A204.1 (cell line): ENCODE measurements at regions not wholly inside any gene's neighbourhood (a gene's known extent, or its start where the extent isn't known, plus 50 kb on each side); places are given as distances from the start of the nearest gene placed in this dataset.

Experiments used
- FAIRE-seq: peaks from 2 replicates; lab custom pipeline; 2012; peaks lifted over from hg19 to GRCh38; lab: Jason Lieb, UNC

DNA sequence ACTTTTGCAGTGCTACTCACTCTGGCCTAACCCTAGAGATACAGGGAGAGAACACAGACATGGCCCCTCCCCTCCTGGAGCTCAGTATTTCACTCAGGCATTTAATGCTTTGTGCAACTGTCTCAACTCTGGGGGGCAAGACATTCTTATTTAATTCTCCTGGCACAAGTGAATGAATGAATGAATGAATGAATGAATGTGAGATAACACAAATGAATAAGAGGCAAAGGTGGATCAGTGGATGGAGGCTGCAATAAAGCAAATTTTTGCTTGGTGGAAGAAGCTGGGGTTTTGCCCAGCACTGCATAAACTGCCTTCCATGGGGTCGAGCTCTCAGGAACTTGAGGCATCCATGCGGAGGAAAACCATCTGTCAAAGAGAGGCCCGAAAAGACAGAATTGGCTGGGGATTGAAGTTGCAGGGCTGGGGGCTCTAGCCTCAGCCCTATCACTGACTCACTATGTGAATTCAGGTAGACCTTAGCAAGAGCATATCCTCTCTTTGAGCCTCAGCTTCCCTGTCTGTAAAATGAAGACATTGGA, 441.4 kb upstream of the ZMIZ1 start:
- no peak for FAIRE-seq

DNA sequence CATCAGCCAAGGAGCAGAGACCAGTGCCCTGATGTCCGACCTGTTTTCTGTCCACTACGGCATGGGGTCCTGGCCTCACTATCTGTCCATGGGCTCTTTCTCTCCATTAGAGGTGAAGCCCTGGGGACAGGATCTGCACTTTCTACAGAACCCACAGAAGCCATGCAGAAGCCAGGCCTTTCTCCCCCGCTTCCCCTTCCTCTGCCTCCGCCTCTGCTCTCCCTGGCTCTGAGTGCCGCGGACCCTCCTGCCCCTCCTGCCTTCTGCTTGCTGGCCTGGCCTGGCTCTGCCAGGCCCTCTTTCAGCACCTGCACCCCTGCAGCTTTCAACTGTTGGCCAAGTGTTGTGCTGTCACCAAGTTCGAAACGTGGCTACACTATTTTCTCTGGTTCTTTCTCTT, 439.8 kb upstream of the ZMIZ1 start:
- no peak for FAIRE-seq

DNA sequence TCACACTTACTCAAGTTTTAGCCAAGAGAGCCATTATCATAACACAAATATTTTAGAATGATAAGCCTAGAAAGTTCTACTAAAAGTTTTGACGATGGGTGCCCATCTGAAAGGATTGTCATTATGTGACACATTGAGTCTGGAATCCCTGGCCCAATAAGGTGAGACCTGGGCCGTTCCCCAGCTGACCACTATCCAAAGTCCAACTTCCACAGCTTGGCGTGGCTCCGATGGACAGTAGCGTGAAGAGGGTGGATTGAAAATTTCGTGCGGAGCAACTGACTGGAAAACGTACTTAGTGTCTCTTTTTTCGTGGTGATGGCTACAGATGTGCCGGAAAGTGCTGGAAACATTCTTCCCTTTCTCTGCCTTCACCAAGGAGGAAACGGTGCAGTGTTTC, 439.0 kb upstream of the ZMIZ1 start:
- FAIRE-seq, result no peak

DNA sequence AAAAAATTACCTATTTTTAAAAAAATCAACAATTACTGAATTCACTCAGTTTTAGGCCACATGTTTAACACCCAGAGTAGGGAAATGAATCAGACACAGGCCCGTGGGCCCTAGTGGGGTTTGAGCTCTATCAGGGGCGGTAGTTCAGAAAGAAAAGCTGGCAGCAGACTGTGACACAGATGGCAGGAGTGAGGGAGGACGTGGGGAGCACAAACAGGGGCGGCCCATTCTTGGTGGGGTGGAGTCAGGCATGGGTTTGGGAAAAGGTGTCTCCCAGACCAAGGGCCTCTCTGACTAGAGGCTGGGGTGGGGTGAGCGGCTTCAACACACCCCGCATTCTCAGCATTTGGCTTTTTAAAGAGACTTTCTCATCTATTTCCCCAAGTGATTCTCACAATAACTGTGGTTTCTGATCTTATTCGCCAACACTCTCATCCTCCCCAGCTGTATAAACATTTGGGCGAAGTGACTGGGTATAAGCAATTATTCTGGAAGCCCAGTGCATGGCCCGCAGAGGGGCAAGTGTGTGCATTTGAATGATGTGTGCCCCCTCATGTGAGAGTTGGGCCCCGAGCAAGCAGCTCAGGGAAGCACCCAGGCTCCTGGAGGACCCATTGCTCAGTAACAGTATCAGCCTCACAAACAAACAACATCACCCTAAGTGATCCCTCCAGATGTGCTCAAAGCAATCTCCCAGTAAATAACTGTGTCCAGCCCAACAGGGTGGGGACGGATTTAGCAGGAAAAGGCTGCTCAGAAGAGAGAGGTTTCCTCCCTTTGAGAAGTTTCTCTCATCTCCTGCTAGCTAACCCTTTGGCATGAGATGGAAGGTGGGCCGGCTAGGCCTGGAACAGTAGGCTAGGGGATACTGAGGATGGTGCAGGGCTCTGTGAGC, 437.6 kb upstream of the ZMIZ1 start:
- FAIRE-seq, result no peak

DNA sequence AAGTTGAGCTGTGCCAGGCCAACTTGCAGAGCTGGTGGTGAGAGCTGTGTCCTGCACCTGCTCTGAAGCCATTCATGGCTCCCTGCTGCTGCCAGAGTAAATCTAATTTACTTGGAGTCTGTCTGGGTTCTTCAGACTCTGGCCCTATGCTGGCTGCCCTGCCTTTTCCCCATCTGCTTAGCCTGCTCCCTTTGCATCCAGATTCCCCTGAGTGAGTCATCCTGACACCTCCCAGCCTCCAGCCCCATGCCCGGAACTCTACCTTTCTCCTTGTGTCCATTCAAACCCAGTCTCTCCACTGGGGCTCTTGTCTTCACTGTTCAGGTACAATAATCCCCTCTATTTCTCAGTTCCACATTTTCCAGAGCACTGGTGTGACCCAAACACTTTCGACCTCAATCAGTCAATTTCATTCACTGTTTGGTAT, 434.4 kb upstream of the ZMIZ1 start:
- FAIRE-seq, result no peak

DNA sequence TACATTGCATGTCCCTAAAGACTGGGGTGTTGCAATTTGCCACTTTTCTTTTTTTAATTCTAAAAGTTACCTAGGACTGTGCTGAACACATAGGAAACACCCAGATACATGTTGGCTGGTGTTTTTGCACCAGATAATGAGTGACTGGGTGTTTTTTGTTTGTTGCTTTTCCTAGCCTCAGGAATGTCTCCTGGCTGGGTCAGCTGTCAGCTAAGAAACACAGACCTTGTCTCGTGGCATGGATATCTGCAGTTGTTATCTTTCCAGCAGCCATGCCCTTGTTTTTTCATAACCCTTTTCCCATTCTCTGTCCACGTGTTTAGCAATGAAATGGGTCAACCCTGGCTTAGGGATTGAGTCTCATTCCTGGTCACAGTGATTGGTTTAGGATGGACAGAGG, 433.9 kb upstream of the ZMIZ1 start:
- FAIRE-seq, result no peak

DNA sequence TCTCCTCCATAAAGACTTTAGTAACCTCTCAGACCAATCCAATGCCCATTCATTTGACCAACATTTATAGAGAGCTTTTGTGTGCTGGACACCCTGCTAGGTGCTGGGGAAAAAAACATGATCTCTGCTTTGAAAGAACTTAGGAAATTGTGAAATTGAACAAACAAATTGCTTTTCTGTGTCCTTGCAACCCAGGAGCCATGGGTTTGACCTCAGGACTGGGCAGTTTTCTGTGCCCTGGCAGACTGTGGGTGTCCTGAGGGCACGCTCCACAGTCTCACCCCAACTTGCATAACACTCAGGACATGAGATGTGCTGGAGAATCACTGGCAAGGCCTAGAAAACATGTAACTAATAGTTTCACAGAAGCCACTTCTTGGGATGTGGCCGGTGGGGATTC, 429.1 kb upstream of the ZMIZ1 start:
- FAIRE-seq, result no peak

DNA sequence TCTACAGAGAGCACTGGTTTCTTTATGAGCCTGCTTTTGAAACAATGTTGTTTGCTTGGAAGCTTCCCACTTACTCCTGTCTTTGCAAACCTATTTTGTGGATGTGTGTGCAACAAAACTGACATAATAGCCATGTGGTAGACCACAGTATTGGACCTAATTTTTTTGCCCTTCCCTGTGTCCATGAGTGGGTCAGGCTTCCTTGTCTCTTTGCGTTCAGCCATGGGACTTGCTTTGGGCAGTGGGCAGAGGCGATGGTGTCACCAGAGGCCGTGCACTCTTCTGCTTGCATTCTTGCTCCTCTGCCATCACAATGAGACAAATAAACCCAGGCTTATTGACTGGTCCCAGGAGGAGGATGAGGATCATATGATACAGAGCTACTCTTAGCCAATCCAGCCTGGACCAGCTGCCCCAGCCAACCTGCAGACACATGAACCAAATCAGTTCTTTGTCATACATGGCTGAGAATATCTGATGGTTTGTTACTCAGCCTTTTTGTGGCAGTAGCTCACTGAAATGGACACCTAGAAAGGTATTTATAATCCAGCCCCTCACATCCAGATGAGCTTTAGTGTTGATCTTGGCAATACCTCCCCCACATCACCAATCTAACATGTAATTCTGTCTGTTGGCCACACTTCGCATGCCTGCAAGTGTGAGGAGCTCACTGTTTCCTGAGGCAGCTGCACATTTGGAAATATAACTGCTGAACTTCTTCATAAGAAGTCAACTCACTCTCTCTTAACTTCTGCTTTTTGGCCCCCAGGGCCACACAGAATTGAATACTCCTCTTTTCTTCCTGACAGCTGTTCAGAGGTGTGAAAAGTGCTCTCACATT, 427.8 kb upstream of the ZMIZ1 start:
- FAIRE-seq, result no peak

DNA sequence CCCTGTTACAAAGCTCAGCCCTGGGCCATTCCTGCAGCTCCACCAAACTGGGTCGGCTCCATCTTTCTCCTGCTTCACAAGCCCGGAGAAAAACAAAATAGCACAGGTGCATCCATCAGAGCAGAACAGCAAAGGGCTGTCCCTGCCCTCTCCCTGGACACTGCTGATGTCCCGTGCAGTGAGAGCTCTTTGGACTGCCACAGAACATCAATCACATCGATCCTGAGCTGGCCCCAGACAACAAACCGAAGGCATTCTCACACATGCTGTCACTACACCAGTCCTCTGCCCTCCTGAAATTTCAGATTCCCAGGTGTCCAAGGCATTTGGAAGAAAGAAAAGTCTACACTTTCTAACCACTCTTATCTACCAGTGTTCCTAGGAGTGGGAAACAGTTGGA, 427.1 kb upstream of the ZMIZ1 start:
- FAIRE-seq, result no peak

DNA sequence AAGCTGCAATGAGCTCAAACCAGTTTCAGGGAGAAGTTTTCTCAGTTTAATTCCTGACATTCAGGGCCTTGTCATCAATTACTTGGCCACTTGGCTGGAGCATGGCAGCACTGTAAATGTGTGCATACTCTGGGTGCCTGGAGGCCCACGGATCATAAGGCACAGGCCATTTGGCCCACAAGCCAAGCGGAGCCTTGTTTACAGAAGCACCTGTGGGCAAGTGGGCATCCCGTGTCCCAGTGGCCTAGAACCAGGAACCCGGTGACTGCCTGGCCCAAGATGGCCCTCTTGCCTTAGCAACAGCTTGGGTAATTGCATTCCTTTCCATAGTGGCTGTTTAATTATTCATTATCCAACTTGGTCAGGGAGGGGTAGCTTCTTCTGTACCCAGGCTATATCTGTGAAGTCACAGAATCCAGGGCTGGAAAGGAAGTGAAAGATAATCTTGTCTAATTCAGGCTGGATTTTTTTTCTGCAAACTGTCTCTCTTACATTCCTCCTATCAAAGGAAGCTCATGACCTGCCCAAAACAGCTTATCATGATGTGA, 426.4 kb upstream of the ZMIZ1 start:
- FAIRE-seq, result no peak

DNA sequence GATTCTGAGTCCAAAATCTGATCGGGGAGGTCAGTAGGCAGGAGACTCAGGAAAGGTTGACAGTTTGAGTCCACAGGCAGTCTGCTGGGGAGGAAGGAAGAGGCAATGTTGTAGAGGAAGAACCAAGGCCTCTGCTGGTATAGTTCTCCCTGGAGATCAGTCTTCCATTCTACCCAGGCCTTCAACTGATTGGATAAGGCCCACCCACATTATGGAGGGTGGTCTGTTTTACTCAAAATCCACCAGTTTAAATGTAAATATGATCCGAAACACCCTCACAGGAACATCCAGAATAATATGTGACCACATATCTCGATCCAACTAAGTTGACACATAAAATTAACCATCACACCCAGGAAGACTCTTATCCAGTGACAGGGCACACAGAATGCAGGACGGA, 425.3 kb upstream of the ZMIZ1 start:
- FAIRE-seq, result no peak

DNA sequence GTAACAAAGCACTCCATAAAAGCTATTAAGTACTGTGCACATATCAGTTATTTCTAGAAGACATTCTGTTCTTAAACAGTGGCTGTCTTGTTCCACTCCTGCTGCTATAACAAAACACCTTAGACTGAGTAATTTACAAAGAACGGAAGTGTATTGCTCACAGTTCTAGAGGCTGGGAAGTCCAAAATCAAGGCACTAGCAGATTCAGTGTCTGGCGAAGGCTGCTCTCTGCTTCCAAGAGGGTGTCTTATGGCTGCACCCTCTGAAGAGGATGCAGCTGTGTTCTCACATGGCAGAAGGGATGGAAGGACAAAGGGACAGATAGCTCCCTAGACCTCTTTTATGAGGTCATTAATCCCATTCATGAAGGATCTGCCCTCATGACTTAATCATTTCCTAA, 424.2 kb upstream of the ZMIZ1 start:
- no peak for FAIRE-seq

DNA sequence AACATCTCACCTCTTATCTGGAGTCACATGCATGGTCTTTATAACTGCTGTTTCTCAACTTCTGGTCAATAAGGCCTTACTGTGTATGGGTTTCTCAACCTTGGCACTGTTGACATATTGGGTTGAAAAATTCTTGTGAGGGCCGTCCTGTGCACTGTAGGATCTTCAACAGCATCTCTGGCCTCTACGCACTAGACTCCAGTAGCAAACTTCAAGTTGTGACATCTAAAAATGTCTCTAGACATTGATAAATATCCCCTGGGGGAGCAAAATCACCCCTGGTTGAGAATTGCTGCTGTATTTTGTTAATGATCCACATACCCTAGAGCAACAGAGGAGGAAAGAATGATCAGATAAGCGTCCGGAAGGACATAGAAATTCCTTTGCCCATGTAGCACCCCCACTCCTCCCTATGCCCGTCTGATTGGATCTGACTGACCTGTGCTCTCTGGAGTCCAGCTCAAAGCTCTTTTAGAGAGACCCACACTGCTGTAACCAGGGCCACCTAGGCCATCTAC, 423.5 kb upstream of the ZMIZ1 start:
- FAIRE-seq, result no peak

DNA sequence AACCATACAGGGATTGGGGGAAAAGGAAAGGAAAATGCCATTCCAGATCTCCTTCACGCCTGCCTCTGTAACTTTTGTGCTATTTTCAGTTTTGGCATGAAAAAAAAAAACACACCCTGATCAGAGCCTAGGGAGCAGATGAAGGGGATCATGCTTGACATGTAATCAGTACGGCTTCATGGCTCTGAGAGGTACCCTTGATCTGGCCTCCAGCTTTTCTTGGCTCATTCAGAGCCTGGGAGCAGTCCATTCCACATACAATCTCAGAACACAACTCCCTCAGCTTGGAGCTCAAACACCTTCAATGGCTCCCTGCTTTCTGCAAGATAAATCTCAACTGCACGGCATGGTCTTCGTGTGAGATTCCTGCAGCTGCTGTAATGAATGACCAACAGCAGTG, 422.8 kb upstream of the ZMIZ1 start:
- no peak for FAIRE-seq

DNA sequence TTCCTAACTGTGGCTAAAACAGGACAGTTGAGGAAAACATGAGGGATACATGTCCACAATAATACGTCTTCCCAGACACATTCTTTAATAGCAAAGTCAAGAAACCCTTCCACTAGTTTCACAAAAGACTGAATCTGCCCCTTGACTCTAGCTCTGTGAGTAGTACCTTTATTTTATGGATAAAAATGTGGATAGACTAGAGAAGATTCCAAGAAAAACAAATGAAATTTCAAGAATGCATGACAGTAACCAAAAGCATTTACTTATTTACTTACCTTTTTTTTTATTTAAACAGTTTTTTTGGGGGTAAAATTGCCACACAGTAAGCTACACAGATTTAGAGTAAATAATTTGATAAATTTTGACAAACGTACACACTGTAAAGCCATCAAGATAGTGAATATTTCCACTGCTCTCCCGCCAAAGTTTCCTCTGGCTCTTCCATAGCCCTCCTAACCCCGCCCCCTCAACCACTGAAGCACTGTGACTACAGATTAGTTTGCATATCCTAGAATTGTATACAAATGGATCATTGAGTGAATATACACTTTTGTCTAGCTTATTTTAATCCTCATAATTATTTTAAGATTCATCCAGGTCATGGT, 420.4 kb upstream of the ZMIZ1 start:
- FAIRE-seq, result no peak

DNA sequence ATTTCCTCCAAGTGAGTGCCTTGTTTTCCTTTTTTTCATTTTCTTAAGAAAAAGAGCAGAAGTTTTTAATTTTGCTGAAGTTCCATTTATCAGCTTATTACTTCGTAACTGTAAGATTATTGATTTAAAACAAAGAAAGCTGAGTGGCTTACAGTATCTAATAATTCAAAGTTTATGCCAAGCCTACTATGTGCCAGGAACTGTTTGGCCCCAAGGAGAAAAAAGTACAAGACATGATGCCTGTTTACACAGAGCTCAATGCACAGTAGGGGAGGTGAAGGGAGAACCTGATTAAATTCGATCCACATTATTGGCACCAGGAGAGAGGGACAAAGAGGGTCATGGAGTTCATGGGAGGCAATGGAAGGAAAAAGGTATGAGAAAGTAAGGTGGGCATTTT, 419.3 kb upstream of the ZMIZ1 start:
- FAIRE-seq, result no peak

DNA sequence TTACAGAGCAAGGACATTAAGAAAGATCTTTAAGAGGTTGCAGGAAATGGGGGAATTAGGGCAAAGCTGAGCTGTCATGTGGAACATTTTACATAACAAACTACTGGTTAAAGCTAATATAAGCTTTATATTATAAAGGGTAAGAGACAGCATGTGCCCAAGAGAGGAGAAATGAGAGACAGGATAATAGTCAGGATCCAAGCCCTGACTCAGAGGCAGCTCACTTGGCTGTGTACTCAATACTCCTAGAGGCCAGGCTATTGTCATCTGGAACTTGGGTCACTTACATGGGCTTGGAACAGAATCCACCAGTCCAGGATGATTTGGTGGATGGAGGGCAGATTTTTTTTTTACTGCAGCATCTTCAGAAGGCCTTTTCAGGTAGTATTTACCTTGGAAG, 418.6 kb upstream of the ZMIZ1 start:
- no peak for FAIRE-seq

DNA sequence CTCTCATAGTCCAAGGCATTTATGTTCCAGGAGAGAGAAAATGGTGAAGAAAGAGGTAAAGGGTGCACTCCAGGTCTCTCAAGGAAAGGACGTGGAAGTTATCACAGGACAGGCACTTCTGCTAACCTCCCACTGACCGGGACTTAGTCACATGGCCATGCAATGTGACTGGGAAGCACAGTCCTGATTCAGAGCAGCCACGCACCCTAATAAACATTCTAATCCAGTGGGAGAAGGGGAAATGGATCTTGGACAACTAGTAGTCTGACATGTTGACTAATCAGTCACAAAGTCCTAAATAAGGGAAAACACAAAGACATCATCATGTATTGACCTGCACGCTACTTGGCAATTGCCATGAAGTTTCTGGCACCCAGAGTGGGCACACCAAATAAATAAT, 417.5 kb upstream of the ZMIZ1 start:
- FAIRE-seq, result no peak

DNA sequence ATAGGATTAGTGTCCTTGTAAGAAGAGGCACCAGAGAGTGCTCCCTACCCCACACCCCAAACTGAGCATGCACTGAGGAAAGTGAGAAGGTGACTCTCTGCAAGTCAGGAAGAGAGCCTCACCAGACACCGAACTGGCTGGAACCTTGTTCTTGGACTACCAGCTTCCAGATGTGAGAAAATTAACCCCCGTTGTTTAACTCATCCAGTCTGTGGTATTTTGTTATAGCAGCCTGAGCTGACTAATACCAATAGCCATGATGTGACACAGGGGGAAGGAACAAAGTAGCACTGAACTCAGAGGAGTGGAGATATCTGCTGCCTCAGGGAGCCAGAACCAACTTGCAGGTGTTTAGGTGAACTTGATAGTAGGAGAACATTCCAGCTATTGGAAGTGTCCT, 415.2 kb upstream of the ZMIZ1 start:
- FAIRE-seq, result no peak

DNA sequence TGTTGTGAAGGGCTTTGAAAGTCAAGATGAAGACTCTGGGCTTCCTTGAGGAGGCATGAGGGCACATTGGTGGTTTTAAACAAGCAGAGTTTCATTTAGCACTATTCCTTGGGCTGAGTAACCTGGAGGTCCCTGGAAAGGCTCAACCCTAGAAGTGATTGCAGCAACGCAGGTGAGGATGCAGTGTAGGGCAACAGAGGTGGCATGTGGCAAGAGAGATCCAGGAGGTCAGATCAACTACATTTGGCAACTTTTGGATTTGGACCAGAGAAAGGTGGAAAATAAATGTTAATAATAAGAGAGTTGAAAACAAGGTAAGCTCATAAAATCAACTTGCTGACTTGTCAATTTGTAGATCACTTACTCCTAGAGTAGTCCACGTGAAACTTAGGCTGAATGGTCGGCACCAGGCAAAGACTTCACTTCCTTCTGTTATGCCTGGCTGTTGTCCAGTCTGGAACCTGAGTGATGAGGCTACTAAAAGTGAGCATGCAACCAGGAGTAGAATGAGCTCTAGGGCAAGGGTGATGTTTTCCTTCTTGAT, 414.6 kb upstream of the ZMIZ1 start:
- FAIRE-seq, result no peak

DNA sequence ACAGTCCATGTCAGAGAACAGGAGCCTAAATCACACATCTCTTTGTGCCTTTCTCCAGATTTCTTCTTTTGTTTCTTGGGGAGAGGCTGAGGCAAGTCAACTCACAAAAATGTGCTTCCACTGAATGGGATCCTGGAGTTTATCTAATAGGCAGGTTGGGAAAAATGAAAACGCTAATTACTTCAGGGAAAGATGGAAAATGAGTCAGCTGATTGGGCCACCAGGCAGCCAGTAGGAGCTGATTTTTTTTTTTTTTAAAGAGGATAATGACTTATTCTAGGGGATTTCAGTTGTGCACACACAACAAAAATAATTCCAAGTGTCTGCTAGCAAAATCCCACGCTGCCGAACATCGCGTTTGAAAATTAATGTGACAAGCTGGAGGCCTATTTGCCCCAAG, 412.8 kb upstream of the ZMIZ1 start:
- FAIRE-seq, result no peak
